Kasumi-1 (cell line): ENCODE measurements at regions not wholly inside any gene's neighbourhood (a gene's known extent, or its start where the extent isn't known, plus 50 kb on each side); places are given as distances from the start of the nearest gene placed in this dataset.
A peak's percentile ranks its signal among the peaks of the same experiment; 100 is the strongest.
"Not testable (repeated sequence)": the region's sequence is repeated elsewhere in the genome, so short reads cannot be mapped to it uniquely, and the experiment has no call there.

Source experiments
- DNase-seq, 2 experiments: peaks; one replicate each; lab custom pipeline; 2025; lab: John Stamatoyannopoulos, UW

- DNase-seq: no peak
These were observed 98.8 kb downstream of the SOD2 start for GRCh38 chr6:159594106-159594749.

- no peak for DNase-seq
These were observed 102.2 kb downstream of the SOD2 start for GRCh38 chr6:159590835-159591234.

- no peak for DNase-seq
These were observed 106.4 kb downstream of the SOD2 start for GRCh38 chr6:159586684-159587083.

- DNase-seq: no peak
These were observed 110.3 kb downstream of the SOD2 start for GRCh38 chr6:159582736-159583135.

GRCh38 chr6:159578629-159579028 is 114.4 kb downstream of the SOD2 start:
- no peak for DNase-seq

GRCh38 chr6:159577564-159577963 is 115.5 kb downstream of the SOD2 start:
- DNase-seq: no peak

- no peak for DNase-seq
These were observed 120.5 kb downstream of the SOD2 start for GRCh38 chr6:159572439-159573110.

GRCh38 chr6:159565181-159565710 is 127.8 kb downstream of the SOD2 start:
- no peak for DNase-seq

- no peak for DNase-seq
These were observed 128.6 kb downstream of the SOD2 start for GRCh38 chr6:159564456-159564855.

- DNase-seq: no peak
These were observed 136.0 kb downstream of the SOD2 start for GRCh38 chr6:159557031-159557430.

- DNase-seq: no peak
These were observed 137.8 kb downstream of the SOD2 start for GRCh38 chr6:159555082-159555875.

- no peak for DNase-seq
These were observed 151.7 kb downstream of the SOD2 start for GRCh38 chr6:159541296-159541695.

GRCh38 chr6:159540883-159541282 is 152.2 kb downstream of the SOD2 start:
- no peak for DNase-seq

- DNase-seq: no peak
These were observed 152.9 kb downstream of the SOD2 start for GRCh38 chr6:159540152-159540551.

- DNase-seq: not testable (repeated sequence)
These were observed 155.0 kb downstream of the SOD2 start for GRCh38 chr6:159538031-159538430.

GRCh38 chr6:159535656-159536350 is 157.2 kb downstream of the SOD2 start:
- DNase-seq: no peak

- no peak for DNase-seq
These were observed 159.5 kb downstream of the SOD2 start for GRCh38 chr6:159533568-159533967.

GRCh38 chr6:159533016-159533415 is 160.0 kb downstream of the SOD2 start:
- DNase-seq: no peak

GRCh38 chr6:159532155-159532554 is 160.9 kb downstream of the SOD2 start:
- no peak for DNase-seq

- DNase-seq: no peak
These were observed 163.1 kb downstream of the SOD2 start for GRCh38 chr6:159529934-159530333.

GRCh38 chr6:159527351-159527750 is 165.7 kb downstream of the SOD2 start:
- DNase-seq: no peak

GRCh38 chr6:159525445-159526025 is 167.5 kb downstream of the SOD2 start:
- peak; percentile 31 to 53 for DNase-seq
